GM21528 (cell line): ENCODE measurements at regions not wholly inside any gene's neighbourhood (a gene's known extent, or its start where the extent isn't known, plus 50 kb on each side); places are given as distances from the start of the nearest gene placed in this dataset.

ENCODE experiments used
- ATAC-seq: cut with Tn5 transposase; IDR thresholded peaks from one replicate; pipeline ENCODE4 v1.9.1; 2021; ENCODE audit warnings: mild to moderate bottlenecking, moderate library complexity; ENCODE audit not compliant: unreplicated experiment, low FRiP score

GRCh38 chr13:64029343-64030093, 2613.9 kb upstream of the PCDH20 start:
- ATAC-seq = no peak

GRCh38 chr13:64028551-64028950, 2612.9 kb upstream of the PCDH20 start:
- ATAC-seq = no peak

GRCh38 chr13:64020126-64020525, 2604.5 kb upstream of the PCDH20 start:
- ATAC-seq = no peak

GRCh38 chr13:64007339-64007738, 2591.7 kb upstream of the PCDH20 start:
- no peak for ATAC-seq

GRCh38 chr13:64000321-64000720, 2584.7 kb upstream of the PCDH20 start:
- no peak for ATAC-seq

GRCh38 chr13:63999614-64000305, 2584.1 kb upstream of the PCDH20 start:
- no peak for ATAC-seq

GRCh38 chr13:63983366-63983765, 2567.7 kb upstream of the PCDH20 start:
- no peak for ATAC-seq

- no peak for ATAC-seq
Measured at GRCh38 chr13:63979951-63980350, 2564.3 kb upstream of the PCDH20 start.

- no peak for ATAC-seq
Measured at GRCh38 chr13:63972328-63972727, 2556.7 kb upstream of the PCDH20 start.

- no peak for ATAC-seq
Measured at GRCh38 chr13:63954683-63955082, 2539.0 kb upstream of the PCDH20 start.

- ATAC-seq = no peak
Measured at GRCh38 chr13:63948045-63948444, 2532.4 kb upstream of the PCDH20 start.

GRCh38 chr13:63944911-63945310, 2529.3 kb upstream of the PCDH20 start:
- no peak for ATAC-seq

- ATAC-seq = no peak
Measured at GRCh38 chr13:63942372-63942771, 2526.7 kb upstream of the PCDH20 start.

- ATAC-seq = no peak
Measured at GRCh38 chr13:63938851-63939250, 2523.2 kb upstream of the PCDH20 start.

GRCh38 chr13:63910511-63910910, 2494.9 kb upstream of the PCDH20 start:
- ATAC-seq = no peak

- ATAC-seq = no peak
Measured at GRCh38 chr13:63909726-63910375, 2494.2 kb upstream of the PCDH20 start.

- no peak for ATAC-seq
Measured at GRCh38 chr13:63902141-63902540, 2486.5 kb upstream of the PCDH20 start.

- no peak for ATAC-seq
Measured at GRCh38 chr13:63901630-63902029, 2486.0 kb upstream of the PCDH20 start.

- ATAC-seq = no peak
Measured at GRCh38 chr13:63900406-63900805, 2484.8 kb upstream of the PCDH20 start.

GRCh38 chr13:63896321-63896720, 2480.7 kb upstream of the PCDH20 start:
- ATAC-seq = no peak

- ATAC-seq = no peak
Measured at GRCh38 chr13:63882052-63882451, 2466.4 kb upstream of the PCDH20 start.

- ATAC-seq = no peak
Measured at GRCh38 chr13:63880705-63881104, 2465.1 kb upstream of the PCDH20 start.
